Thoracic aorta (tissue), 2 donors: ENCODE measurements at regions not wholly inside any gene's neighbourhood (a gene's known extent, or its start where the extent isn't known, plus 50 kb on each side); places are given as distances from the start of the nearest gene placed in this dataset.

ENCODE experiments used
- ATAC-seq: fragments of 150-250 bp; one replicate; pipeline ENCODE4 v1.8.0; 2017; ENCODE audit warnings: low read depth; ENCODE audit not compliant: insufficient number of reproducible peaks, low FRiP score
- DNase-seq: peaks from one replicate; pipeline ENCODE4 v3.0.0-alpha.2; 2020; ENCODE audit warnings: low spot score
- H3K27ac ChIP-seq, 2 donors: fragments of 200-600 bp; sonication (generic); 1 replicate in 1 of 2; 2 replicates in 1 of 2; pipeline ENCODE4 v1.5.1; 2016; ENCODE audit warnings: mild to moderate bottlenecking in 2 of 2, moderate library complexity in 2 of 2
- H3K27me3 ChIP-seq: fragments of 200-600 bp; sonication (generic); replicated peaks from 2 replicates; pipeline ENCODE4 v1.6.0; 2016; ENCODE audit warnings: mild to moderate bottlenecking; ENCODE audit not compliant: insufficient read depth
- H3K36me3 ChIP-seq: fragments of 200-600 bp; sonication (generic); one replicate; pipeline ENCODE4 v1.5.1; 2016
- H3K4me1 ChIP-seq, 2 donors: fragments of 200-600 bp; sonication (generic); 1 replicate in 1 of 2; 2 replicates in 1 of 2; pipeline versions ENCODE4 v1.5.1 to v1.6.0; 2016; ENCODE audit warnings: low read depth in 2 of 2, mild to moderate bottlenecking in 1 of 2; ENCODE audit not compliant: control insufficient read depth in 1 of 2
- H3K4me3 ChIP-seq: fragments of 200-600 bp; sonication (generic); 2 replicates; pipeline ENCODE4 v1.5.1; 2016; ENCODE audit warnings: mild to moderate bottlenecking
- H3K9me3 ChIP-seq: fragments of 200-600 bp; sonication (generic); 2 replicates; pipeline ENCODE4 v1.5.1; 2016
- CTCF ChIP-seq: fragments of 200-600 bp; sonication (generic); IDR thresholded peaks from one replicate; pipeline ENCODE4 v1.5.1; 2019; ENCODE audit warnings: antibody characterized with exemption

GRCh38 chr7:86164827-86165226, 478.9 kb upstream of the GRM3 start:
- no peaks in the 10 kb centered on the region for H3K27me3 ChIP-seq

GRCh38 chr7:86158111-86158510, 485.6 kb upstream of the GRM3 start:
- H3K36me3 ChIP-seq, result no peaks in the 10 kb centered on the region
- DNase-seq, result no peak
- H3K27me3 ChIP-seq, result no peaks in the 10 kb centered on the region
- no peaks in the 10 kb centered on the region for H3K9me3 ChIP-seq
- ATAC-seq, result no peak
- no peak overlapping the region for H3K27ac ChIP-seq
- no peak overlapping the region for H3K4me3 ChIP-seq
- no peak for TF ChIP-seq CTCF
- no peaks in the 10 kb centered on the region for H3K4me1 ChIP-seq

More at GRCh38 chr7:86164827-86165226, 478.9 kb upstream of the GRM3 start:
- Histone ChIP-seq H3K4me3 (no peak overlapping the region), H3K4me1 (no peaks in the 10 kb centered on the region), H3K36me3 (no peaks in the 10 kb centered on the region), H3K27ac (no peak overlapping the region), H3K9me3 (no peaks in the 10 kb centered on the region)
- no peak for DNase-seq
- no peak for ATAC-seq
- TF ChIP-seq CTCF, result no peak

GRCh38 chr7:86155623-86156022, 488.1 kb upstream of the GRM3 start:
- no peaks in the 10 kb centered on the region for H3K27me3 ChIP-seq
- H3K27ac ChIP-seq, result no peak overlapping the region
- DNase-seq (no peak), ATAC-seq (no peak)
- TF ChIP-seq CTCF, result no peak
- no peaks in the 10 kb centered on the region for H3K4me1 ChIP-seq
- no peak overlapping the region for H3K4me3 ChIP-seq
- H3K36me3 ChIP-seq, result no peaks in the 10 kb centered on the region
- no peaks in the 10 kb centered on the region for H3K9me3 ChIP-seq

- Histone ChIP-seq H3K9me3 (no peaks in the 10 kb centered on the region), H3K4me3 (no peak overlapping the region), H3K36me3 (no peaks in the 10 kb centered on the region), H3K27me3 (no peaks in the 10 kb centered on the region), H3K27ac (no peak overlapping the region), H3K4me1 (no peaks in the 10 kb centered on the region)
- DNase-seq, result no peak
- no peak for ATAC-seq
- no peak for TF ChIP-seq CTCF
Observed at GRCh38 chr7:86152926-86153325, 490.8 kb upstream of the GRM3 start.

- Histone ChIP-seq H3K27ac (no peak overlapping the region), H3K9me3 (no peaks in the 10 kb centered on the region), H3K27me3 (no peaks in the 10 kb centered on the region), H3K4me3 (no peak overlapping the region), H3K4me1 (no peaks in the 10 kb centered on the region), H3K36me3 (no peaks in the 10 kb centered on the region)
- DNase-seq, result no peak
- no peak for ATAC-seq
- no peak for TF ChIP-seq CTCF
Observed at GRCh38 chr7:86149024-86149665, 494.6 kb upstream of the GRM3 start.
